ENCODE measurements at regions not wholly inside any gene's neighbourhood (a gene's known extent, or its start where the extent isn't known, plus 50 kb on each side); places are given as distances from the start of the nearest gene placed in this dataset.

- intact Hi-C loops (cut with DNase I), result loop anchor here (10.0 kb wide), 1 partner anchor 711 kb away; the partner anchor contains the start of gene PLPP3
These were observed 649.1 kb upstream of the USP24 start for GRCh38 chr1:55864251-55864650.

GRCh38 chr1:55861676-55862340, 646.6 kb upstream of the USP24 start:
- DNase-seq (ENCODE audit: low spot score), result no peak
- intact Hi-C loops (cut with DNase I), result loop anchor here (10.0 kb wide), 1 partner anchor 713 kb away; the partner anchor contains the start of gene PLPP3

More at GRCh38 chr1:55864251-55864650, 649.1 kb upstream of the USP24 start:
- no peak for DNase-seq (ENCODE audit: low spot score)

- DNase-seq (ENCODE audit: low spot score), result no peak
These were observed 645.8 kb upstream of the USP24 start for GRCh38 chr1:55860798-55861519.

GRCh38 chr1:55860326-55860725, 645.2 kb upstream of the USP24 start:
- intact Hi-C loops (cut with DNase I), result loop anchor here (10.0 kb wide), 1 partner anchor 714 kb away; the partner anchor contains the start of gene PLPP3
- DNase-seq (ENCODE audit: low spot score), result no peak

More at GRCh38 chr1:55860798-55861519, 645.8 kb upstream of the USP24 start:
- intact Hi-C loops (cut with DNase I), result loop anchor here (10.0 kb wide), 1 partner anchor 714 kb away; the partner anchor contains the start of gene PLPP3

GRCh38 chr1:55854911-55855310, 639.7 kb upstream of the USP24 start:
- no peak for DNase-seq (ENCODE audit: low spot score)
- intact Hi-C loops (cut with DNase I), result no loop called here

GRCh38 chr1:55848906-55849305, 633.7 kb upstream of the USP24 start:
- intact Hi-C loops (cut with DNase I), result no loop called here
- no peak for DNase-seq (ENCODE audit: low spot score)

- no peak for DNase-seq (ENCODE audit: low spot score)
- intact Hi-C loops (cut with DNase I), result no loop called here
These were observed 630.9 kb upstream of the USP24 start for GRCh38 chr1:55846051-55846450.

- intact Hi-C loops (cut with DNase I), result no loop called here
These were observed 629.2 kb upstream of the USP24 start for GRCh38 chr1:55844322-55844721.

GRCh38 chr1:55839626-55840025, 624.5 kb upstream of the USP24 start:
- no peak for DNase-seq (ENCODE audit: low spot score)
- intact Hi-C loops (cut with DNase I), result no loop called here

More at GRCh38 chr1:55844322-55844721, 629.2 kb upstream of the USP24 start:
- no peak for DNase-seq (ENCODE audit: low spot score)

GRCh38 chr1:55839221-55839620, 624.1 kb upstream of the USP24 start:
- intact Hi-C loops (cut with DNase I), result no loop called here
- no peak for DNase-seq (ENCODE audit: low spot score)

- DNase-seq (ENCODE audit: low spot score), result no peak
- intact Hi-C loops (cut with DNase I), result no loop called here
These were observed 620.9 kb upstream of the USP24 start for GRCh38 chr1:55836086-55836485.

GRCh38 chr1:55833529-55834091, 618.4 kb upstream of the USP24 start:
- intact Hi-C loops (cut with DNase I), result no loop called here

GRCh38 chr1:55831759-55832158, 616.6 kb upstream of the USP24 start:
- intact Hi-C loops (cut with DNase I), result no loop called here
- DNase-seq (ENCODE audit: low spot score), result no peak

More at GRCh38 chr1:55833529-55834091, 618.4 kb upstream of the USP24 start:
- DNase-seq (ENCODE audit: low spot score), result no peak

GRCh38 chr1:55828044-55828443, 612.9 kb upstream of the USP24 start:
- intact Hi-C loops (cut with DNase I), result no loop called here
- no peak for DNase-seq (ENCODE audit: low spot score)

- intact Hi-C loops (cut with DNase I), result no loop called here
- DNase-seq (ENCODE audit: low spot score), result no peak
These were observed 612.2 kb upstream of the USP24 start for GRCh38 chr1:55827350-55827749.

GRCh38 chr1:55826381-55827080, 611.4 kb upstream of the USP24 start:
- intact Hi-C loops (cut with DNase I), result no loop called here
- no peak for DNase-seq (ENCODE audit: low spot score)

- intact Hi-C loops (cut with DNase I), result no loop called here
- no peak for DNase-seq (ENCODE audit: low spot score)
These were observed 610.3 kb upstream of the USP24 start for GRCh38 chr1:55825461-55825860.

GRCh38 chr1:55824251-55824640, 609.1 kb upstream of the USP24 start:
- DNase-seq (ENCODE audit: low spot score), result no peak
- intact Hi-C loops (cut with DNase I), result no loop called here

GRCh38 chr1:55823541-55824250, 608.5 kb upstream of the USP24 start:
- intact Hi-C loops (cut with DNase I), result no loop called here

More at GRCh38 chr1:55823541-55824250, 608.5 kb upstream of the USP24 start:
- DNase-seq (ENCODE audit: low spot score), result no peak

Data from cardiac septum (tissue), 1 donor.